Medulla oblongata (tissue), 1 donor: ENCODE measurements at regions not wholly inside any gene's neighbourhood (a gene's known extent, or its start where the extent isn't known, plus 50 kb on each side); places are given as distances from the start of the nearest gene placed in this dataset.

Experiments
- DNase-seq: peaks from one replicate; pipeline ENCODE4 v3.0.0-alpha.2; 2015; ENCODE audit errors: extremely low spot score

GRCh38 chr6:130765181-130765727 lies 62.0 kb upstream of the SMLR1 start:
- no peak for DNase-seq

- DNase-seq: no peak
These were observed 60.7 kb upstream of the SMLR1 start for GRCh38 chr6:130766239-130767144.

GRCh38 chr6:130769861-130770260 lies 57.3 kb upstream of the SMLR1 start:
- no peak for DNase-seq

GRCh38 chr6:130771741-130772140 lies 55.5 kb upstream of the SMLR1 start:
- DNase-seq: no peak

GRCh38 chr6:130773860-130774259 lies 53.3 kb upstream of the SMLR1 start:
- no peak for DNase-seq

- no peak for DNase-seq
These were observed 51.7 kb upstream of the SMLR1 start for GRCh38 chr6:130775411-130776012.

GRCh38 chr6:130776287-130776925 lies 50.8 kb upstream of the SMLR1 start:
- no peak for DNase-seq
